Stimulated activated CD4-positive, alpha-beta T cell treated with anti-CD3 and anti-CD28 coated beads, Interleukin-4, amount 100 ng/mL, for 1 hour (primary cell): ENCODE measurements at regions not wholly inside any gene's neighbourhood (a gene's known extent, or its start where the extent isn't known, plus 50 kb on each side); places are given as distances from the start of the nearest gene placed in this dataset.
"Not testable (repeated sequence)": the region's sequence is repeated elsewhere in the genome, so short reads cannot be mapped to it uniquely, and the experiment has no call there.

ENCODE experiments used
- DNase-seq: peaks from one replicate; pipeline ENCODE4 v3.0.0-alpha.2; 2020

DNA sequence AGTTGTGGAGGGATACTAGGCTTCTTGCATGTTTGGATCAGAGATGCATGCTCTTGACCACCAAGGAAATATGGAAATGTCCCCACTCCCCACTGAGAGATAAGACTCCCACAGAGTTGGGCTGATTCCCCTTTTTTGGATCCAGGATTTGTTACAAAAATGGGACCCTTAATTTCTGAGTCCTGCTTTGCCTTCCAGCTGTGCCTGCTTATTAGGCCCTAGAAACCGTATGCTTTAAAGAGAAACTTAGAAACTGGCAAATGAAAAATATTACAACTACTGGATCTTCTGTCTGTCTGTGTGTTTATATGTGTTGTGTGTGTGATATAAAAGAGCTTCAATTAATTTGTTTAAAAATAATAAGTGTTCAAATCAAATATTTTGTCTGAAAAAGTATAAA is 817.6 kb upstream of the CITED2 start:
- no peak for DNase-seq

DNA sequence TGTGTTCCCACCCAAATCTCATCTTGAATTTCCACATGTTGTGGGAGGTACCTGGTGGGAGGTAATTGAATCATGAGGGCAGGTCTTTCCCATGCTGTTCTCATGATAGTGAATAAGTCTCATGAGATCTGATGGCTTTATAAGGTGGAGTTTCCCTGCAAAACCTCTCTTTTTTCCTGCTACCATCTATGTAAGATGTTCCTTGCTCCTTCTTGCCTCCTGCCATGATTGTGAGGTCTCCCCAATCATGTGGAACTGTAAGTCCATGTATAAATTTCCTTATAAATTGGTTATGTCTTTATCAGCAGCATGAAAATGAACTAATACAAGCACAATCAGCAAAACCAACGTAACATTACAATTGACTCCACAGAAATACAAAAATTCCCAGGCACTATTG is 814.8 kb upstream of the CITED2 start:
- DNase-seq = not testable (repeated sequence)

DNA sequence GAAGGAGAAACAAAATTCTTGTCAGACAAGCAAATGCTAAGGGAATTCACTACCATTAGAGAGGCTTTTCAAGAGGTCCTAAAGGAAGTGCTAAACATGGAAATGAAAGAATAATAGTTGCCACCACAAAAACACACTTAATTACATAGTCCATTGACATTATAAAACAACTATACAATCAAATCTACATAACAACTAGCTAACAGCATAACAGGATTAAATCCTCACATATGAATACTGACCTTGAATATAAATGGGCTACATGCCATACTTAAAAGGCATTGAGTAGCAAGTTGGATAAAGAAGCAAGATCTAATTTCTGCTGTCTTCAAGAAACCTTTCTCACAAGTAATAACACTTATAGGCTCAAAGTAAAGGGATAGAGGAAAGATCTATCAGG is 811.5 kb upstream of the CITED2 start:
- DNase-seq = no peak

DNA sequence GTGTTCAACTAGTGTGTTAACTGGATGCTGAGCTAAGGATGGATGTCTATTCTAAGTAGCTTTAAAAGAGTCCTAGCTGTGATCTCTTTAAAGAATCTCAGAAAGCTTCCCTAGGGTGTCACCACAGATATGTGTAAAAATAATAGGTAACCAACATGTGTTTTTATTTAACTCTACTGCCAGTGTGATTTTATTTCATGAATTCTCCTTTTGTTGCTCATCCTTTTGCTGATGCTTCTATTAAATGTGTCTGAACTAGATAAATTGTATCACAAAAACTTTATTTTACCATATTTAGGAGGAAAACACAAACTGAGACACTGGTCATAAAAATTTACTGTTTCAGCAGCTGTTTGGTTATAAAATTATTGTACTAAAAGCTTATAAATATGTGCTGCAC is 809.4 kb upstream of the CITED2 start:
- no peak for DNase-seq

DNA sequence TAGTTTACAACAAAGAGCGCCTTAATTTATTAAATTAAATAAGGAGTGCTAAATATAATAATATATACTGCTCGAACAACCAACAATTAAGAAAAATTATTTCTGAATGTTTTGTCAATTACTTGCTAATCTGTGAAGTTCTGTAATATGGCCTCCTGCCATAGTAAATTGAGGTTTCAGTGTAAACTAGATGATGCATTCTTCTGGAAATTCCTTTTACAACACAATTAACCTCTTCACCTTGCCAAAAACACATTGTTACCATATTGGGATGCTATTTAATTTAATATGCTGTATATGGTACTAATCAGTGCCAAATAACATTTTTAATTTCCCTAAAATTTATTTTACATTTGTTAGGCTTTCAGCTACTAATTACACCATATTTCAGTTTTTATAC is 808.4 kb upstream of the CITED2 start:
- no peak for DNase-seq

DNA sequence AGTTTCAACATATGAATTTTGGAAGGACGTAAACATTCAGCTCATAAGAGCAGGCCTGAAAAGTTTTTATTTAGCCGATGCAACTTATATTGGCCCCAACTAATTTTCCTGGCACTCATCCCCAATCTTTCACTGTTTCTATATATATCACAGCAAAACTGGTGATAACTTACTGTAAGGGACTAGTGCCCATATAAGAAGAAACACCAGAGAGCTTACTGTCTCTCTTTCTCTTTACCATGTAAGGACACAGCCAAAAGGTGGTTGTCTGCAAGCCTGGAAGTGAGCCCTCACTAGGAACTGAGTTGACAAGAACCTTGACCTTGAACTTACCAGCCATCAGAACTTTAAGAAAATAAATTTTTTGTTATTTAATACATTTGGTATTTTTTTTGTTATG is 807.4 kb upstream of the CITED2 start:
- no peak for DNase-seq

DNA sequence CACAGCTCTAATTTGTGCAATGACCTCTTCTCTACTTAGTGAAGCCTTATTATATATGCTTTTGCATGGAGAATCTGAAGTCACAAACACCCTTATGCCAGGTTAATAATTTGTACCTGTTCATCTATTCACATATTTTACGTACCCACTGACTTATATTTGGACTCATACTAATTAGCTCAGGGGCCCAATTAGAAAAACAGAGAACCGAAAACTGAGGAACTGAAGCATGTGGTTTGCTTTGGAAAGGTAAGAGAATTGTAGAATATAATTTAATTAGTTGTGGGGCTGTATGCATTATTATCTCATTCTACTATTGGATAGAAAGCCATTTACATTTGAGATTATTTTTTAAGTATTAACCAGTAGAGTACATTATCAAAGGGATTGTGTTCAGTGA is 805.9 kb upstream of the CITED2 start:
- DNase-seq = no peak

DNA sequence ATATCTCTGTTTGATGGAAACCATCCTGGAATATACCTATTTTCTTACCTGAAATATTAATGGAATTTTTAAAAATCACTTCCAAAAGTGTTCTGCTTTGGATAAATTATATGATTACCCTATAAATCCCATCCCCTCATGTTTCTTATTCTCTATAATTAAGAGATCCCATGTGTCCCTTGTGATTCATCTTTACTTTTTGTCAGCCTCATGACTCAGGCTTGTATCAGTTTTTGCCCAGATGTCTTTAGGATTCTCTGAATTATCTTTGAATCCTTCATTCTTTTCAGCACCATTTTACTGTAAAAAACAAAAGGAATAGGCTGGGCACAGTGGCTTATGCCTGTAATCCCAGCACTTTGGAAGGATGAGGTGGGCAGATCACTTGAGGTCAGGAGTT is 804.5 kb upstream of the CITED2 start:
- DNase-seq = no peak

DNA sequence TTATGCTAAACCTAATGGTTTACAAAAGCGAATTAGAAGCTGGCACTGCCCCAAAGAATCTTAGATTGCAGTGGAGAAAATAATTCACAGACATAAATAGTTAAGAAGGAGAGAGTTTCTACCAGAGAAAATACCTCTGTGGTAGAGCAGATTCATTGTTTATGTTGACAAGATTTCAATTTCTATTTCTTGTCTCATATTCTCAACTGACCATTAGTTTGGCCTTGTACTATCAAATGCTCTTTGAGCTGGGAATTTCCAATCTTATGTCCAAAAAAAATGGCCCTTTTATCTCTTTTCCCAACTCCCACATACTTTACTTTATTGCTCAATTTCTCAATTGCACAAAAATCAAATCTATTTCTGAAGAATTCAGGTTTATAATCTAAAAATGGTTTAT is 804.1 kb upstream of the CITED2 start:
- no peak for DNase-seq

DNA sequence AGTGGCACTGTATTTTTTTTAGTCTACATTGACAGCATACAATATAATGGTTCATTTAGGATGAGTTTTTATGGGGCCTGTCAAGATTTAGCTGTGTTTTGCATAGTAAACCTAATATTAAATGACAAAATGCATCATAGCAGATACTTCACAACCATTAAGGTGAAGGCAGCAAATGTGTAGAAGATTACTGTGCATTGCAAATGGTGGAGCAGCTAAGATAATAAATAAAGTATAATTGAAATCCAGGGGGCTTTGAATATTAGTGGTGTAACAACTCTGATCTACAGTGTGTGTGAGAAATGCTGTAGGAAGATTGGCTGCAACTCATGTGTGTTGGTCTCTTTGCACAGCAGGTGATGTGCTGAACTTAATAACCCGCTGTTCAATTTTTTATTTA is 801.9 kb upstream of the CITED2 start:
- no peak for DNase-seq

DNA sequence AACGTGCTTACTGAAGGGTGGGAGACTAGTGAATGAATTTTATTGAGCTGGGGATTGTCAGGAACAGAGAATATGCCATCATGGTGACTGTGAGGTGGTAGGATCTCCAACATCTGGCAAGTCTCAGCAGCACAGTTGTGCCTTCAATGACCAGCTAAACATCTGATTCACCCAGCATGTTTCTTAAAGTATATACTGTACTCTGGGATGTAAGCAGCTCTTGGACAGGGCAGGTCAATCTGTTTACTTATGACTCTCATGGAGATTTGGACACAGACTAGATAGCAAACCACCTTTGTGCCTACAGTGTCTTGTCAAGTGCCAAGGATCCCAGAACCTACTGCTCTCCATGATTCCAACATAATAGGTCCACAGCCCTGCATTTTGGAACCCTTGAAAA is 801.0 kb upstream of the CITED2 start:
- DNase-seq = no peak

DNA sequence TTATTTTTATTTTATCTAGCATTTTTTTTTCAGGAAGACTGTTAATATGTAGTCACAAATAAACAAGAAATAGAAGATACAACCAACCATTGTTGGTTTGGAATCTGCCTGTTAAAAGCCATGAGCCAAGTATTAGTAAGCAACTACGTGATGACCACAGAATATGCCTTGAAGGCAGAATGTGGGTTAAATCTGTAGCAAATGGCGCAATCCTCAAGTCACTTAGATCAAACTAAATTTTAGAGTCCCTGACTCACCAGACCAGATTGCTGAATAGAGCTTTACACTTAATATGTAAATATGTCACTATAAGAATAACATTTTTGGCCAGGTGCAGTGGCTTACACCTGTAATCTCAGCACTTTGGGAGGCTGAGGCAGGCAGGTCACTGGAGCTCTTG is 800.1 kb upstream of the CITED2 start:
- no peak for DNase-seq

DNA sequence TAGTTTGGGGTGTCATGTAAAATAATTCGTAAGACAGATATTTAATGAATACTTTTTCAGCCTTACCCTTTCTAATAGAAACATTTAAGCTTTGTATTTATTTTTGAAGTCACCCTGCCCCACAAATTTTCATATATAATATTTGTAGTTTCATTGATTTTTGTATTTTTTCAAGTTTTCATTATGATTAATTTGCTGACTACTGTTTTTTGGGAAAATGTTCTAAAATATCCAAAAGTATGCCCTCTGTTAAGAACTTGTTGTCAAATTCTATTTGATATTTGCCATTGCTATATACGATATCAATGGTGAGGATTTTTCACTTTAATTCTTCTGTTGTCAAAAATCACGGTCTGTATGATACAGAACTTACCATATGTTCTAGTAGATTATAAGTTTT is 793.9 kb upstream of the CITED2 start:
- no peak for DNase-seq

DNA sequence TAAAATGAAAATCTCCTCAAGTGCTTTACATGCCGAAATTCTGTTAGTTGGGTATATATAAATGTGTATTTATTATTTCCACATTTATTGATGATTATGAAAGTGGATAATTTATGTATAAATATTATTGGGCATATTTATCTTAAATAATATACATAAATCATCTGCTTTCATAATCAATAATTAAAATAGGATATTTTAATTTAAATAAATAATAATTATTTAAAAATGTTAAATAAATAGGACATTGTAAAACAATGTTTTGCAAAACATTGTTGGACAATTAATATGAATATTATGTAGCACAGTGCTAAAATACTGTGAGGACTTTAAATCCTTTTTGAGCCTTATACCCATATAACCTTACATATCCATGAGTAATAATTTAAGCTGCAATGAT is 786.5 kb upstream of the CITED2 start:
- no peak for DNase-seq

DNA sequence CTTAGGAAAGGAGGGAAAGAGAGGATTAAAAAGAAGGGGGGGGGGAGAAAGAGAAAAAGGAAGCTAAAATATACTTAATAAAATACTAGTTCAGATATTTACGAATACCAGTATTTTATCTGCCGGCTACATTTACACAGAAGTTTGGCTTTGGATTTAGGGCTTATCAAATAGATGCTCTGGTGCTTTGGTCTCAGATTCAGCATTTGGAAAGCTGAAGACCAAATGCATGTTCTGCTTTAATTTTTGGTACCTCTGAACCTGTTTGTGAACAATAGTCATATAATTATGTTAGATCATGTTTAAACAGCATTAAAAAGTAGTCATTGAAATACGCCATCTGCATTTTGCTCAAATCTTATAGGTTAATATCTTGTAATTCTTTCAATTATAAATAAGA is 786.0 kb upstream of the CITED2 start:
- DNase-seq = no peak

DNA sequence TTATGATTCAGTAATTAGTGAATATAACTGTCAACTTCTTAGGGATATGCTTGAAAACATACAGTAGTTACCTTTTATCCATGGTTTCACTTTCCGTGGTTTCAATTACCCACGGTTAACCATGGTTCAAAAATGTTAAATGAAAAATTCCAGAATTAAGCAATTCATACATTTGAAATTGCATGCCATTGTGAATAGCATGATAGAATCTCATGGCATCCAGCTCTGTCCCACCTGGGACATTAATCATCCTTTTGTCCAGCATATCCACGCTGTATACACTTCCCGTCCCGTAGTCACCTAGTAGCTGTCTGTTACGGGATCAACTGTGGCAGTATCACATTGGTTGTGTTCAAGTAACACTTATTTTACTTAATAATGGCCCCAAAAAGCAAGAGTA is 781.7 kb upstream of the CITED2 start:
- DNase-seq = no peak

DNA sequence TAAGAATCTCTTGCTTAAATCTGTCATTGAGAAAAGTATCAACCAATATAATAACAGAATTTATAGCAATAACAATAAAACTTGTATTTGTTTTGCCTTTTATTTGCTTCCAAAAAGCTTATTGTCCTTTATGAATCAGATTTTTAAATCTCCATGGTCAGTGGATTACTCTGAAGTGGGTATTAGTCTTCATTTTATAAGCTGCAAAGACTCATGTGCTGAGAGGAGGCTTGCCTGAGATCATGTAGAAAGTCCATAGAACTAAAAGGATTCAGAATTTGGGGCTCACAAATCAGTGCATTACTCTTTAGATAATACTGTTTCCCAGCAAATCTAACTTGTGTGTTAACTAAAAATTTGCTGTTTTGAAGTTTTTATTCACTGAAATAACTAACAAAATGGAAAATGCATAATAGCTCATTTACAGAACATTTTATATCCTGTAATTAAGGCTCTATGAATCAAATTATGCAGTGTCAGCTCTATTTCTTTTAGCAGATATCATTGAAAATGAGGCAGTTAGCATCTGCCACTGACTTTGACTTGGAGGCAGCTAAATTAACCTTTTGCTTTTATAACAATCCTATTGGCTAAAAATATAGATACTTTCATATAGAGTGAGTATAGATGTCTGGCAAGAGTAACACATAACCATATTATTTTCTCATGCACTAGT is 781.1 kb upstream of the CITED2 start:
- no peak for DNase-seq

DNA sequence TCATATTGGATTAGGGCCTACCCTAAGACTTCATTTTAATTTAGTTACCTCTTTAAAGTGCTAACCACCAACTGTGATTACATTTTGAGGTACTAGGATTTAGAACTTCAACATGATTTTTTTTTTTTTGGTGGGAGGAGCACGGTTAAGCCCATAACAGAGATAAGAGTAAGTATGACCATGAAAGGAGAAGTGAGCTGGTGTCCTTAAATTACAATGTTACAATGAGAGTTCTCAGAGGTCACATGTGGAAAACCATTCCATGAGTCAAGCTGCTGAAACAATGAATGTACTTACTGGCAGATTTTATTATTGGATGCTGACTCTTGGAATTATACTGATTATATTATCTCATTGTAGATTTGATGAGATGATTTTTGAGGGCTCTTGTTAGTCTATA is 779.3 kb upstream of the CITED2 start:
- no peak for DNase-seq

DNA sequence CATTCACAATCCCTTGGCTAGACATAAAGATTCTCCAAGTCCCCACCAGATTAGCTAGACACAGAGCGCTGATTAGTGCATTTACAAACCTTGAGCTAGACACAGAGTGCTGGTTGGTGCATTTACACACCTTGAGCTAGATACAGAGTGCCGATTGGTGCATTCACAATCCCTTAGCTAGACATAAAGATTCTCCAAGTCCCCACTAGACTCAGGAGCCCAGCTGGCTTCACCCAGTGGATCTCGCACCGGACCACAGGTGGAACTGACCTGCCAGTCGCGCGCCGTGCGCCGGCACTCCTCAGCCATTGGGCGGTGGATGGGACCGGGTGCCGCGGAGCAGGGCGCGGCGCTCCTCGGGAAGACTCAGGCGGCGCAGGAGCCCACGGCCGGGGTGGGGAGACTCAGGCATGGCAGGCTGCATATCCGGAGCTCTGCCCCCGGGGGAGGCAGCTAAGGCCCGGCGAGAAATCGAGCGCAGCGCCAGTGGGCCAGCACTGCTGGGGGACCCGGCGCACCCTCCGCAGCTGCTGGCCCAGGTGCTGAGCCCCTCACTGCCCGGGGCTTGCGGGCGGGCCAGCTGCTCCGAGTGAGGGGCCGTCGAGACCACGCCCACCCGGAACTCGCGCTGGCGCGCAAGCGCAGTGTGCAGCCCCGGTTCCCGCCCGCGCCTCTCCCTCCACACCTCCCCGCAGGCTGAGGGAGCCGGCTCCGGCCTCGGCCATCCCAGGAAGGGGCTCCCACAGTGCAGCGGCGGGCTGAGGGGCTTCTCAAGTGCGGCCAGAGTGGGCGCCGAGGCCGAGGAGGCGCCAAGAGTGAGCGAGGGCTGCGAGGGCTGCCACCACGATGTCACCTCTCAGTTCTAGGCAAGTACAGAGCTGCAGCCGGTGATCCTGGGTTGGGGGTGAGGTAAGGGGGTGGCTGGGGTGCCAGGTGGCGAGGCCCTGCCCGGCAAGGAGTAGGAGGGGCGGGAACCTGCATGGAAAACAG is 773.7 kb upstream of the CITED2 start:
- DNase-seq = not testable (repeated sequence)

DNA sequence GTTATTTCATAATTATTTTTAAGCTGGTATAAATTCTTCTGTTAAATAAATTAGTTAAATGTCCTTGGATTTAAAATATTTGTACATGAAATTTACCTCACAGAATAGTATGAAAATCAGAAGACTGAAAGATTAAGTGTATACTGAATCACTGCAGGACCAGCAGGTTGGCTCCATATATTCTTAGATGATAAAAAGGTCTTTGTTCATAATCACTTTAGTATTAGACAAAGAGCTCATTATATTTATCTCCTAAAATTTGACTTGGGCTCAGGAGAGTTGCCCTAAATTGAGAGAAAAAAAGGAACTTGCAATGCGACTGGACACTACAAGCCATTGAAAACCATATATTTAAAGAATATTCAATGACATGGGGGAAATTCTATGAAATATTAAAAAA is 766.4 kb upstream of the CITED2 start:
- DNase-seq = no peak

DNA sequence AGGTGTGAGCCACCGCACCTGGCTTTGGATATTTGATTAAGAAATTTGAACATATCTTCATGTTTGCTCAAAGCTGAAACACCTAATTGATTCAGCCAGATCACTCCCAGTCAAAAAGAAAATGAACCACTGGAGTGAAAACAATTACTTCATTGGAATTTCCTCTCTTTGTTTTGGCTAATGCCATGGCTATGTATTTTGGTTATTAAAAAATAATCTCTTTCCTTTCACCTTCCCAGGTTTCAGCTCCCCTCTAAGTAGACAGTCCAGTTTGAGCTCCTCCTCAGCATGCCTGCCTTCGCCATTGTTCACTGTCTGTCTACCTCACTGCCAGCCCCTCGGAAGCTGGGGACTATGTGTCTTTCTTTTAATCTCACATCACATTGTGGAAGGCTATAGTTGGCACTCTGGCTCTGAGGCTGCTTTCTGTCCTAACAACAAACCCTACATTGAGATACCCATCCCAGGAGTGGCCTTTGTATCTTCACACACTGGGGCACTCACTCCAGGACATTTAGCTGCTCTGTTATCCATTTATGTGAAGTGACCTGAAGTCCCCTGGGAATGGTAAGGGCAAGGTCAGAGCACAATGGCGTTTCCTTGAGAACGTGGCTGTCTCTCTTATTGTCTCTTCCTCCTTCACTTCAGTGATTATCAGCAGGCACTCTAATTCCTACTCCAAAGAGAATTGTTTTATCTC is 764.0 kb upstream of the CITED2 start:
- no peak for DNase-seq

DNA sequence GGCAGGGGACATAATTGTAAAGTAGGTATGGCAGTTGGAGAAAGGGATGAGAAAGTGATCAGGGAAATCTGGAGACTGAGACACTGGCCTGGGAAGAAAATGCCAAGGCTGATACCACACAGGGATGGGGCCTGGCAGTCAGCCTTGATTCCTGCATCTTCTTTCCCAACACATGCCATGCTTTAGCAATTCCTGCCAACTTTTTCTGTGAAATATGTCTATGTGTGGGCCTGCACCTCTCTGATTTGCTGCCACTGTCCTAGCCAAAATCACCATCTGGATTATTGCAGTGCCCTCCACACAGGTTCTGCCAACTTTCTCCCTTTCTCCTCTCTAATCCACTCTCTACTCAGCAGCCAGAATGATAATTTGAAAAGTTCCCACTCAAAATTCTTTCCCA is 759.8 kb upstream of the CITED2 start:
- no peak for DNase-seq

DNA sequence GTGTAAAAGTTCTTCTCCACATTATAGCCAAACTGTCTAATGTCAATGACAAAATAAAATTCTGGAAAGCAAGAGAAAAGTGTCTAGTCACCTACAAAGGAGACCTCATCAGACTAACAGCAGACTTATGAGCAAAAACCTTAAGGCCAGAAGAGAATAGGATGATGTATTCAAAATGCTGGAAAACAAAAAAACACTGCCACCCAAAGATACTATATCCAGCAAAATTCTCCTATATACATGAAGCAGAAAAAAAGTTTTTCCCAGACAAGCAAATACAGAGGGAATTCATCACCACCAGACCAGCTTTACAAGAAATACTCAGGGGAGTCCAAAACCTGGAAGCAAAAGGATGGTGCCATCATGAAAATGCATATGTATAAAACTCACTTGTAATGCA is 755.6 kb upstream of the CITED2 start:
- DNase-seq = no peak

DNA sequence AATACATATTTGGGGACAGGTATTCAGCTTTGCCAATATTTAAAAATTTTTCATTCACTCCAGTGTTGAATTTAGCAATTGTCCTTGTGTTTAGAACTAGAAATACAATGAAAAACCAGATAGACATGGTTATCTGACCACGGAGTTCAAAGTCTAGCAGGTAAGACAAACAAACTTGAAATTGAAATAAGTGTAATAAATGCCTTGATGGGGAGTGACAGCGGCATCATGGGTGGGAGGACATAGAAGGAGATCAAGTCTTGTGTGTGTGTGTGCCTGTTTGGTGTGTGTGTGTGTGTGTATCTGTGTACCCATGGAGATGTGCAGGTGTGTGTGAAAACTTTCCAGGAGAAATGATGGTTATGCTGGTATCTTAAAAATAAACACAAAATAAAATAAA is 750.0 kb upstream of the CITED2 start:
- no peak for DNase-seq
